Glomerular endothelial cell (primary cell): ENCODE measurements at regions not wholly inside any gene's neighbourhood (a gene's known extent, or its start where the extent isn't known, plus 50 kb on each side); places are given as distances from the start of the nearest gene placed in this dataset.

ENCODE experiments used
- DNase-seq: peaks from one replicate; pipeline ENCODE4 v3.0.0-alpha.2; 2011; ENCODE audit warnings: low read depth, low spot score; ENCODE audit errors: extremely low read depth

DNA sequence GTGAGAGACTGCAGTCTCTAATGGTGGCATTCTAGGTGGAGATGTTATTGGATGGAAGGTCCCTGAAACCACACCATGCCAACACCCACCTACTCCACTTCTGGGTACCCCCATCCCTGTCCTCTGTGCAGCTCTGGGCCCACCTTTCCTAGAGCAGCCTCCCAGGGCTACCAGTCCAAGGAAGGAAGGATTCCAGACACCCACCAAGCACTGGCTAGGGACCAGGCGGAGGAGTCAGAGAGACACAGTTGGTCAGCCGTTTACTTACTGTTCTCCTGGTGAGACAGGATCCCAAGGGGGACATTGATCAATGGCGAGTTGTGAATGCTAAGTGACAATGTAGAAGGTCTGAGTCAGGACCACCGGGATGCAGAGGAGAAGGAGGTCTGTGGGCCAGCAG, 151.6 kb downstream of the TTC32 start:
- DNase-seq, result no peak

GRCh38 chr2:19749507-19749836, 152.3 kb downstream of the TTC32 start:
- DNase-seq, result no peak

GRCh38 chr2:19748711-19749506, 152.9 kb downstream of the TTC32 start:
- DNase-seq, result no peak

DNA sequence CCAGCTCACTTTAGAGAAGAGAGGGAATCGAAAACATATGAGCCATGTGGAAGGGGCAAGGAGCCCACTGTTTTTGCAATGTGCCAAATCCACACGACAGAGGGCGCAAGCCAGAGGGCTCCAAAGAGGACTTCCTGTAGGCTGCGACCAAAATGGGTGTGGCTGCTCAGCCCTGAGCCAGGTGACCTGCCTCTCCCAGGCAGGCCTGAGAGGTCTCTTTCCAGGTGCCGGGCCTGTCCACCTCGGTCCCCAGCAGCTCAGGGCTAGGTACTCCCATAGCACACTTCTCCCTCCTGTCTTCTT, 153.8 kb downstream of the TTC32 start:
- DNase-seq, result no peak

DNA sequence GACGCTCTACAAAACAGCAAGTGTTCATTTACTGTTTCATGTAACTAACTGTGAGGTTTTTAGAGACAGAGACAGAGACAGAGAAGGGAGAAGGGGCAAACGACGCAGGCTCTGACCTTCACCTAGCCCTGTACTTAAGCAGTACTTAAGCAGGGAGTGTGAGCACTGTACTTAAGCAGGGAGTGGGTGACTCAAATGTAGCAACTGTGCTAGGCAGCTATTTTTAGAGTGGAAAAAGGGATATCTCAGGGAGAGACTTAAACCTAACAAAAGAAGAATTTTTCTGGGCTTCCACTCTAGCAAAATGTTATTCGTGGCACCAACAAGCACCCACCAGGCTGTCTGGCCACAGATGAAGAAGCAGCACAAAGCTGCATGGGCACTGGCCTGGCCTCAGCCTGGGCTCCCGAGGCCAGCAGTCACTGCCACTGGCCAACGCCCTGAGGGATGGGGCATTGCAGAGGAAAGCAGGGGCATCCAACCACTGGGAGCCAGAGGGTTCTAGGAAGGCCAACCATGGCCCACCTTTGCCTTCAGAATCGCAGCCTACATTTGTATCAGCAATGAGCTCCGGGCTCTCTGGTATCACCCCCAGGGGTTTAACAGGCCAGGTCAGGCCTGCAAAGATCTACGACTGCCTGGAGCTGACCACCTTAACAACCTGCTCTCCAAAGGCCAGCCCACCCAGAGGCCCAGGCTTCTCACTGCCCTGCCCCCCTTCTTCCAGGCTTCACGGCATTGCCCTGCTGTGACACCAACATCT, 154.3 kb downstream of the TTC32 start:
- no peak for DNase-seq

- DNase-seq, result no peak
Measured at GRCh38 chr2:19746611-19747309, 155.0 kb downstream of the TTC32 start.

DNA sequence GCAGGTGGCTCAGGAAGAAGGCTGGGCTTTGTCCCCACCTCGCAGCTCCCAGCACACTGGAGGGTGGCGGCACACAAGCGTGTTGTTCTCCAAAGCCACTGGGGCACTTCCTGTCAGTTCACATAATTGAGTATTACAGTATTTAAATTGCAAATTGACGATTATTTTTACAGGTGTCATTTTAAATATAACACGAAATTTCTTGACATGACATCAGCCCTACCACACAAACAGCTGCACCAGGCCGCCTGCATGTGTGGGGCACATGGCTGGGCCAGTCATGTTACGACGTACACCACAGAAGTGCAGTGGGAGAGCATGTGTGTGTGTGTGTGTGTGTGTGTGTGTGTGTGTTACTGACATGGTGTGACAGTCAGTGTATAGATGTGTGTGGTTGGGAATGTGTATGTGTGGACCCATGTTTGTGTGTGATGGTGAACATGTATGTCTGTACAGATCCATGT, 155.6 kb downstream of the TTC32 start:
- DNase-seq, result no peak

DNA sequence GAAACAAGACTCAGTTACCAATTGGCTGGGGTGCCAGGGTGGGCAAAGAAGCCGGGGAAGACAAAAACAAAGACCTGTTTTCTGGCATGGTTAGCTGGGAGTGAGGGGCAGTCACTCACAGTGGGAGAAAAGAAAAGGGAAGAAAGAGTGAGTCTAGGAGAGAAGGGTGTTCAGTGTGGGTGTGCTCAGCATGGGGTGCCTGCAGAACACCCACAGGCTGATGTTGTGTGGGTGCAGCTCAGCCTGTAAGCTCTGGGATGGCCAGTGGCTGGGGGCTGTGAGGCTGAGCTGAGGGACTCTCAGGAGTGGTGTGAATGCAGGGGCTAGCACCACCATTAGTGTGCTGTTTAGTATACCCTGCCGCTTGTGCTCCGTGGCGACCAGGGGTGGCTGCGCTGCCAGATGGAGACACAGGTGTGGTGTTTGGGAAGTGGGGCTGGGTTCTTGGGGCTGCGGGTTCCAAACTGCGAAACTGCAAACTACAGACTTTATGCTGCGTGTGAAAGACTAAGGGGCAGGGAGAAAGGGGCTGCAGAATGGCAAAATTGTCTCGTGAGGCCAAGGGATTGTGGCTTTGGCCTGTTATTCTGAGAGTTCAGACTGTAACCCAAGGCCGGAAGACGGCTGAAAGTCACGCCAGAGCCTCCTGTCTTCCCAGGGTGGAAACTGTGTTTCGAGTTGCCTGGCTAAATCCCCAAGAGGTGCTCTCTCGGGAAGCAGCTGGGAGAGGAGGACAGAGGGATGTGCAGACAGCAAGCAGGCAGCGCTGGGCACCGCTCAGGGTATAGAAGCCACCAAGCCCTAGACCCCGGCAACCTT, 156.3 kb downstream of the TTC32 start:
- no peak for DNase-seq

- no peak for DNase-seq
Measured at GRCh38 chr2:19744456-19745199, 157.2 kb downstream of the TTC32 start.

- no peak for DNase-seq
Measured at GRCh38 chr2:19743641-19744040, 158.1 kb downstream of the TTC32 start.

GRCh38 chr2:19742872-19743271, 158.9 kb downstream of the TTC32 start:
- DNase-seq, result no peak

- no peak for DNase-seq
Measured at GRCh38 chr2:19739256-19739655, 162.5 kb downstream of the TTC32 start.

DNA sequence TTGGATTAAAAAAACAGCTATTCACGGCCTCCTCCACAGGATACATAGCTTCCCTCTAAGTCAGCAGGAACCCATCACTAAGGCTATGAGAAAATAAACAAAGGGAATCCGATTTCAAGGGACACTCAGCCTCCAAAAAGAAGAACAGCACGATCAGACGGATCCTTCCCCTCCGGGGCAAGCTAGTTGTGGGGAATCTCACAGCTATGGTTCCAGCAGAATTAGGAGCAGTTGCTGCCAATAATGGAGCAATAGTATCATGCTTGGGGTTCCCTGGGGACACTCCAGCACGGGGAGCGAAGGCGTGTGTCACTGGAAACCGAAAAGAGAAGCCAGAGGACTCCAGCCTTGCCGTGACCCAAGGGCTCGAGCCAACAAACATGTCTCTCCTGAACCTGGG, 163.1 kb downstream of the TTC32 start:
- no peak for DNase-seq

GRCh38 chr2:19736191-19736831, 165.5 kb downstream of the TTC32 start:
- no peak for DNase-seq

DNA sequence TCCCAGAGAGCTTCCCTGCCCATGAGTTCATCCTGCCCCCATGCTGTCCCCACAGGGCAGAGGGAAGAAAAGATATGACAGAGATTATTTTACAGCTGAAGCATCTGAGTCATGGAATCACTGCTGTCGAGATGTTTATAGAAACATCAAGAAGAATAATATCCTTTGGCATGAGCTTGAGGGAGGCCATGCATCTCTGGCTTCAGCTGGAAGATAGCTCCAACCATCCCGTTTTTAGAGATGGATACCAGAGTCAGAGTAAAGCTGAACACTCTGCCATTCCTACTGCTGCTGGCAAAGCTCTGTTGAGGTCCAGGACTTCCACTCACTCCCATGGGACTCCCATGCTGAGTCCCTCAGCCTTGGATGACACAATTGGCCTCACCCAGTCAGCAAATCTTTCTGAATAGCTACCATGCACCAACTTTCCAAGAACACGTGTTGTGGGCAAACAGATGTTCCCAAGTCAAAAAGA, 167.8 kb downstream of the TTC32 start:
- DNase-seq, result no peak

DNA sequence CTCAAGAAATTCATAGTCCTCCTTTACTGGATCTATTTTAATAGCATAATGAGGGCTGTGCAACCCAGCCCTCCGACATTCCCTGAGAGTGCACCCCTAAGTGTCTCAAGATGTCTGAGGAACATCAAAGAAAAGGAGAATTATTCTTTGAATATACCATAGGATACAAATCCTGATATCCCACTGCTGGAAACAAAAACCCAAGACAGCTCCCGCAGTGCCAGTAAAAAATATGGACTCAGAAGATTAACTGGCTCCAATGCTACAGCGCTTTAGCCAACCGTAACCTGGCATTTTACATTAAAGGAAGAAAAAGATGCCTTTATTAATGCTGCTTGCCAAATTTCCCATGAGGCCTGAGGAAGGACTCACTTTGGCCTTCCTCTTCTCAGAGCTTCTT, 168.4 kb downstream of the TTC32 start:
- no peak for DNase-seq

DNA sequence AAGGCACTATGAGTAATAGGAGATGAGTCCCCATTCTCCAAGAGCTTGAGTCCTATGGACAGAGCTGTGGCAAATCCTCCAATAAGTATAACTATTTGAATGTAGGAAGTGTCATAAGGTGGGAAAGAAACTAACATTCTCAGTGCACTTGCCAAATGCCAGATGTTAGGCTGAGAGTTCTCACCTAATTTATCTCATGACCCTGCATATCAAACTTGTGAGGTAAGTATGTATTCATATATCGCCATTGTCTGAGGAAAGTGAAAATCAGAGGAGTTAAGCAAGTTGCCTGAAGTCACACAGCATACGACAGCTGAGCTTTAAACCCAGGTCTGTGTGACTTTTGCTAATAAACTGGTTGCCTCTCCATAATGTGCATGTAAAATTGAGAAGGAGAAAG, 169.5 kb downstream of the TTC32 start:
- DNase-seq, result no peak

- no peak for DNase-seq
Measured at GRCh38 chr2:19731515-19731914, 170.3 kb downstream of the TTC32 start.

DNA sequence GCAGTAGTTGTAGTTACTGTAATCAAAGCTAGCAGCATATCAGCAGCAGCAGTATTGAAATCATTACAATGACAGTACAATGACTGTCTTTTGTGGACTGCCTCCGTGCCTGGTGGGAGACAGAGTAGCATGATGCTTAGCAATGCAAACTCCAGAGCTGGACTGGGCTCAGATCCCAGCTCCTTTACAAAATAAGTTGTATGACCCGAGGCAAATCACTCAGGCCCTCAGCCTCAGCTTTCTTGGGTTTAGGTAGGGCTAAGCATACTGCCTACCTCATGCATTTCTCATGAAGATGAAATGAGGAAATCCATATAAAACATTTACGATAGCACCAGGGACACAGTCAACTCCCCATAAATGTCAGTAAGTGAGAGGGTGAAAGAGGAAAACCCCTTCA, 170.7 kb downstream of the TTC32 start:
- DNase-seq, result no peak

DNA sequence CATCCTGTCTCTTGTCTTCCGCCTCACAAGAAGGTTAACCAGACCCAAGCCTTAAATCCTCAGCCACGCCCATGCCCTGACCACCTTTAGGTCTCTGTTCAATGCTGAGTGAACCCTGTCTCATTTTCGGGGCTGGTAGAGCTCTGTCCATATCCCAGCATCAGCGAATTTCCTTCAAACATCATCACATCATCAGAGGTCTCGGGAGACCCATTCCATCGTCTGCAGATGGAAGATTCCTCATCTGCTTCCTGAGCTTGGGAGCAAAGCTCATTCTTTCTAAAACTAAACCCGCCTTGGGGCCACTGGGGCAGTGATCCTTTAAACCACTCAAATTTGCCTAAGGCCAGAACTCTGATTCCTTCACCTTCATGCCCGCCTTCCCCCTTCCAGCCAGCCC, 173.7 kb downstream of the TTC32 start:
- no peak for DNase-seq
